ENCODE measurements at regions not wholly inside any gene's neighbourhood (a gene's known extent, or its start where the extent isn't known, plus 50 kb on each side); places are given as distances from the start of the nearest gene placed in this dataset.

GRCh38 chr15:99440551-99441443 lies 125.0 kb upstream of the MEF2A start:
- no peak for DNase-seq (ENCODE audit: low read depth)

- DNase-seq (ENCODE audit: low read depth), result no peak
These were observed 124.4 kb upstream of the MEF2A start for GRCh38 chr15:99441444-99441800.

GRCh38 chr15:99441871-99442251 lies 123.9 kb upstream of the MEF2A start:
- no peak for DNase-seq (ENCODE audit: low read depth)

GRCh38 chr15:99442252-99442897 lies 123.4 kb upstream of the MEF2A start:
- no peak for DNase-seq (ENCODE audit: low read depth)

- DNase-seq (ENCODE audit: low read depth), result no peak
These were observed 122.6 kb upstream of the MEF2A start for GRCh38 chr15:99443056-99443756.

GRCh38 chr15:99443768-99444446 lies 121.9 kb upstream of the MEF2A start:
- DNase-seq (ENCODE audit: low read depth), result no peak

GRCh38 chr15:99445272-99445850 lies 120.4 kb upstream of the MEF2A start:
- DNase-seq (ENCODE audit: low read depth), result no peak

- no peak for DNase-seq (ENCODE audit: low read depth)
These were observed 119.0 kb upstream of the MEF2A start for GRCh38 chr15:99446565-99447496.

- no peak for DNase-seq (ENCODE audit: low read depth)
These were observed 118.0 kb upstream of the MEF2A start for GRCh38 chr15:99447497-99448371.

- DNase-seq (ENCODE audit: low read depth), result no peak
These were observed 116.3 kb upstream of the MEF2A start for GRCh38 chr15:99449514-99449913.

GRCh38 chr15:99450896-99451358 lies 114.9 kb upstream of the MEF2A start:
- DNase-seq (ENCODE audit: low read depth), result peak; percentile 48

- no peak for DNase-seq (ENCODE audit: low read depth)
These were observed 114.3 kb upstream of the MEF2A start for GRCh38 chr15:99451484-99451883.

GRCh38 chr15:99452010-99452409 lies 113.8 kb upstream of the MEF2A start:
- DNase-seq (ENCODE audit: low read depth), result no peak

- DNase-seq (ENCODE audit: low read depth), result no peak
These were observed 112.8 kb upstream of the MEF2A start for GRCh38 chr15:99452728-99453636.

GRCh38 chr15:99453637-99454030 lies 112.2 kb upstream of the MEF2A start:
- no peak for DNase-seq (ENCODE audit: low read depth)

GRCh38 chr15:99454107-99454809 lies 111.5 kb upstream of the MEF2A start:
- no peak for DNase-seq (ENCODE audit: low read depth)

- DNase-seq (ENCODE audit: low read depth), result no peak
These were observed 110.6 kb upstream of the MEF2A start for GRCh38 chr15:99454941-99455788.
